ENCODE measurements at regions not wholly inside any gene's neighbourhood (a gene's known extent, or its start where the extent isn't known, plus 50 kb on each side); places are given as distances from the start of the nearest gene placed in this dataset.

- no peaks in the 10 kb centered on the region for H3K9me3 Mint-ChIP-seq
- ATAC-seq (replicated peaks), result no peak
Observed at GRCh38 chr16:80063713-80064069, 463.2 kb upstream of the MAF start.

GRCh38 chr16:80063031-80063712, 462.6 kb upstream of the MAF start:
- Mint-ChIP-seq H3K27ac (no peak overlapping the region), H3K36me3 (ENCODE audit: low read depth) (no peaks in the 10 kb centered on the region), H3K9me3 (no peaks in the 10 kb centered on the region), H3K4me3 (no peak overlapping the region), H3K27me3 (peaks cover 2% of the 10 kb centered on the region), H3K4me1 (no peaks in the 10 kb centered on the region)
- ATAC-seq (replicated peaks), result no peak

More at GRCh38 chr16:80063713-80064069, 463.2 kb upstream of the MAF start:
- no peak overlapping the region for H3K27ac Mint-ChIP-seq
- no peaks in the 10 kb centered on the region for H3K36me3 Mint-ChIP-seq (ENCODE audit: low read depth)
- peaks cover 5% of the 10 kb centered on the region for H3K27me3 Mint-ChIP-seq
- no peaks in the 10 kb centered on the region for H3K4me1 Mint-ChIP-seq
- H3K4me3 Mint-ChIP-seq, result no peak overlapping the region

GRCh38 chr16:80062361-80063030, 462.0 kb upstream of the MAF start:
- no peaks in the 10 kb centered on the region for H3K4me1 Mint-ChIP-seq
- H3K27ac Mint-ChIP-seq, result no peak overlapping the region
- ATAC-seq (replicated peaks), result no peak
- peaks cover 9% of the 10 kb centered on the region for H3K27me3 Mint-ChIP-seq
- H3K9me3 Mint-ChIP-seq, result no peaks in the 10 kb centered on the region
- no peaks in the 10 kb centered on the region for H3K36me3 Mint-ChIP-seq (ENCODE audit: low read depth)
- no peak overlapping the region for H3K4me3 Mint-ChIP-seq

GRCh38 chr16:80060470-80060869, 459.9 kb upstream of the MAF start:
- no peaks in the 10 kb centered on the region for H3K9me3 Mint-ChIP-seq
- ATAC-seq (replicated peaks), result peak; percentile 86
- H3K4me3 Mint-ChIP-seq, result no peak overlapping the region
- H3K27me3 Mint-ChIP-seq, result peaks cover 12% of the 10 kb centered on the region
- no peak overlapping the region for H3K27ac Mint-ChIP-seq
- no peaks in the 10 kb centered on the region for H3K36me3 Mint-ChIP-seq (ENCODE audit: low read depth)
- no peaks in the 10 kb centered on the region for H3K4me1 Mint-ChIP-seq

- H3K4me3 Mint-ChIP-seq, result no peak overlapping the region
- H3K9me3 Mint-ChIP-seq, result no peaks in the 10 kb centered on the region
- H3K4me1 Mint-ChIP-seq, result no peaks in the 10 kb centered on the region
- H3K36me3 Mint-ChIP-seq (ENCODE audit: low read depth), result no peaks in the 10 kb centered on the region
- H3K27ac Mint-ChIP-seq, result no peak overlapping the region
- ATAC-seq (replicated peaks), result no peak
- peaks cover 12% of the 10 kb centered on the region for H3K27me3 Mint-ChIP-seq
Observed at GRCh38 chr16:80059836-80060235, 459.3 kb upstream of the MAF start.

GRCh38 chr16:80058214-80058613, 457.7 kb upstream of the MAF start:
- H3K36me3 Mint-ChIP-seq (ENCODE audit: low read depth), result no peaks in the 10 kb centered on the region
- ATAC-seq (replicated peaks), result no peak
- no peaks in the 10 kb centered on the region for H3K4me1 Mint-ChIP-seq
- peaks cover 12% of the 10 kb centered on the region for H3K27me3 Mint-ChIP-seq
- no peak overlapping the region for H3K4me3 Mint-ChIP-seq
- H3K9me3 Mint-ChIP-seq, result no peaks in the 10 kb centered on the region
- no peak overlapping the region for H3K27ac Mint-ChIP-seq

- no peak overlapping the region for H3K4me3 Mint-ChIP-seq
- ATAC-seq (replicated peaks), result no peak
- no peak overlapping the region for H3K27ac Mint-ChIP-seq
- H3K9me3 Mint-ChIP-seq, result no peaks in the 10 kb centered on the region
- peaks cover 18% of the 10 kb centered on the region for H3K27me3 Mint-ChIP-seq
- H3K4me1 Mint-ChIP-seq, result no peaks in the 10 kb centered on the region
- H3K36me3 Mint-ChIP-seq (ENCODE audit: low read depth), result no peaks in the 10 kb centered on the region
Observed at GRCh38 chr16:80056324-80056723, 455.8 kb upstream of the MAF start.

- Mint-ChIP-seq H3K27me3 (peaks cover 18% of the 10 kb centered on the region), H3K4me3 (no peak overlapping the region), H3K4me1 (no peaks in the 10 kb centered on the region), H3K36me3 (ENCODE audit: low read depth) (no peaks in the 10 kb centered on the region), H3K27ac (no peak overlapping the region), H3K9me3 (no peaks in the 10 kb centered on the region)
- no peak for ATAC-seq (replicated peaks)
Observed at GRCh38 chr16:80055831-80056230, 455.3 kb upstream of the MAF start.

- no peak for ATAC-seq (replicated peaks)
- H3K36me3 Mint-ChIP-seq (ENCODE audit: low read depth), result no peaks in the 10 kb centered on the region
- no peak overlapping the region for H3K4me3 Mint-ChIP-seq
- H3K4me1 Mint-ChIP-seq, result no peaks in the 10 kb centered on the region
- H3K27me3 Mint-ChIP-seq, result peaks cover 26% of the 10 kb centered on the region
- H3K9me3 Mint-ChIP-seq, result no peaks in the 10 kb centered on the region
- H3K27ac Mint-ChIP-seq, result no peak overlapping the region
Observed at GRCh38 chr16:80054647-80055046, 454.1 kb upstream of the MAF start.

- no peaks in the 10 kb centered on the region for H3K9me3 Mint-ChIP-seq
- no peaks in the 10 kb centered on the region for H3K36me3 Mint-ChIP-seq (ENCODE audit: low read depth)
- H3K27me3 Mint-ChIP-seq, result peaks cover 30% of the 10 kb centered on the region
- H3K4me1 Mint-ChIP-seq, result no peaks in the 10 kb centered on the region
- no peak overlapping the region for H3K27ac Mint-ChIP-seq
- no peak for ATAC-seq (replicated peaks)
- no peak overlapping the region for H3K4me3 Mint-ChIP-seq
Observed at GRCh38 chr16:80051040-80051439, 450.5 kb upstream of the MAF start.

GRCh38 chr16:80048250-80048649, 447.7 kb upstream of the MAF start:
- H3K4me1 Mint-ChIP-seq, result no peaks in the 10 kb centered on the region
- ATAC-seq (replicated peaks), result no peak
- no peak overlapping the region for H3K27ac Mint-ChIP-seq
- H3K4me3 Mint-ChIP-seq, result no peak overlapping the region
- peaks cover 39% of the 10 kb centered on the region for H3K27me3 Mint-ChIP-seq
- H3K9me3 Mint-ChIP-seq, result no peaks in the 10 kb centered on the region
- no peaks in the 10 kb centered on the region for H3K36me3 Mint-ChIP-seq (ENCODE audit: low read depth)

- Mint-ChIP-seq H3K4me1 (no peaks in the 10 kb centered on the region), H3K9me3 (no peaks in the 10 kb centered on the region), H3K27me3 (peaks cover 41% of the 10 kb centered on the region), H3K4me3 (no peak overlapping the region), H3K27ac (no peak overlapping the region), H3K36me3 (ENCODE audit: low read depth) (no peaks in the 10 kb centered on the region)
- ATAC-seq (replicated peaks), result no peak
Observed at GRCh38 chr16:80047842-80048241, 447.3 kb upstream of the MAF start.

- Mint-ChIP-seq H3K27me3 (peaks cover 42% of the 10 kb centered on the region), H3K4me1 (no peaks in the 10 kb centered on the region), H3K36me3 (ENCODE audit: low read depth) (no peaks in the 10 kb centered on the region), H3K9me3 (no peaks in the 10 kb centered on the region), H3K27ac (no peak overlapping the region), H3K4me3 (no peak overlapping the region)
- ATAC-seq (replicated peaks), result no peak
Observed at GRCh38 chr16:80046848-80047247, 446.3 kb upstream of the MAF start.

- H3K4me1 Mint-ChIP-seq, result no peaks in the 10 kb centered on the region
- H3K36me3 Mint-ChIP-seq (ENCODE audit: low read depth), result no peaks in the 10 kb centered on the region
- no peak overlapping the region for H3K27ac Mint-ChIP-seq
- H3K4me3 Mint-ChIP-seq, result no peak overlapping the region
- H3K27me3 Mint-ChIP-seq, result peaks cover 42% of the 10 kb centered on the region
- no peak for ATAC-seq (replicated peaks)
- no peaks in the 10 kb centered on the region for H3K9me3 Mint-ChIP-seq
Observed at GRCh38 chr16:80046261-80046660, 445.7 kb upstream of the MAF start.

GRCh38 chr16:80045861-80046260, 445.3 kb upstream of the MAF start:
- H3K4me3 Mint-ChIP-seq, result no peak overlapping the region
- no peak for ATAC-seq (replicated peaks)
- H3K27ac Mint-ChIP-seq, result no peak overlapping the region
- peaks cover 42% of the 10 kb centered on the region for H3K27me3 Mint-ChIP-seq
- H3K36me3 Mint-ChIP-seq (ENCODE audit: low read depth), result no peaks in the 10 kb centered on the region
- H3K9me3 Mint-ChIP-seq, result no peaks in the 10 kb centered on the region
- H3K4me1 Mint-ChIP-seq, result no peaks in the 10 kb centered on the region
